ENCODE measurements at regions not wholly inside any gene's neighbourhood (a gene's known extent, or its start where the extent isn't known, plus 50 kb on each side); places are given as distances from the start of the nearest gene placed in this dataset.

DNA sequence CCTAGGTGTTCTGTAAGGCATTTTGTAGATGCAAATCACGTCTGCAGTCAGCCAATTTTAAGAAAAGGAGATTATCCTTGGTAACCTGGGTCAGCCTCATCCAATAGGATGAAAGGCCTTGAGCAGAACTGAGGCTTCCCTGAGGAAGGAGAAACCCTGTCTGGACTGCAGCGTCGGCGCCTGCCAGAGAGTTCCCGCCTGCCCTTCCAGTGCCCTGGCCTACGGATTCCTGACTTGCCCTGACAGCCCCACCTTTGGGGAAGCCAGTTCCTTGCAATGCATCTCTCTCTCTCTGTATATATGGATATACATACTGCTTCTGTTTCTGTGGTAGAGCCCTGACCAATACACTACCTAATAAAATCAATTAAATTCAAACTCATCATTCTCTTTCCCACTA lies 66.2 kb upstream of the RUFY1 start:
- ATAC-seq: no peak
- TF ChIP-seq BACH2 (CRISPR knock-in tag; IDR thresholded peaks at IDR 0.05; ENCODE audit: borderline replicate concordance) (no peak), CSRNP3 (CRISPR knock-in tag; IDR thresholded peaks at IDR 0.05) (no peak), ZFP30 (CRISPR knock-in tag; IDR thresholded peaks at IDR 0.05) (no peak)

DNA sequence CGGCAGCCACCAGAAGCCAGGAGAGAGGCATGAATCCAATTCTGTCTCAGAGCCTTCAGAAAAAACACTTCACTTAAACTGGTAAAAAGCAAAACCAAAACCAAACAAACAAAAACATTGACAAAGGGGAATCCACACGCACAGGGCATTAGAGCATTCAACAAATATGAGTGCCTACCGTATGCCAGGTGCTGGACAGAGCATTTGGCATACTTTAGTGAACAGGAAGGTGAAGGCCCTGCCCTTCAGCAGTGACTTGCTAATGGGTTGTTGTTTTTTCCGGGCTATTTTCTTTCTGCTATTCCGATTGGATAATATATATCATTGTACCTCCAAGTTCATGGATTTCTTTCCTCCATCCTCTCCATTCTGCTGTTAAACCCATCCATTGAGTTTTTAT lies 71.7 kb upstream of the RUFY1 start:
- ATAC-seq: no peak
- TF ChIP-seq ARNTL (CRISPR knock-in tag; IDR thresholded peaks at IDR 0.05; ENCODE audit: borderline replicate concordance, low read depth) (no peak), ZFP30 (CRISPR knock-in tag; IDR thresholded peaks at IDR 0.05) (no peak), CREB5 (CRISPR knock-in tag; IDR thresholded peaks at IDR 0.05; ENCODE audit: low read depth) (no peak), TCF4 (CRISPR knock-in tag; IDR thresholded peaks at IDR 0.05; ENCODE audit: borderline replicate concordance) (no peak), PPARA (CRISPR knock-in tag; IDR thresholded peaks at IDR 0.05; ENCODE audit: borderline replicate concordance) (no peak), PATZ1 (CRISPR knock-in tag; IDR thresholded peaks at IDR 0.05; ENCODE audit: borderline replicate concordance) (no peak), GLIS3 (CRISPR knock-in tag; IDR thresholded peaks at IDR 0.05) (no peak), ZFP3 (CRISPR knock-in tag; IDR thresholded peaks at IDR 0.05) (no peak), OSR1 (CRISPR knock-in tag; IDR thresholded peaks at IDR 0.05) (no peak), ZNF70 (CRISPR knock-in tag; IDR thresholded peaks at IDR 0.05) (no peak), TSHZ2 (CRISPR knock-in tag; IDR thresholded peaks at IDR 0.05) (no peak), BACH2 (CRISPR knock-in tag; IDR thresholded peaks at IDR 0.05; ENCODE audit: borderline replicate concordance) (no peak), ISL1 (CRISPR knock-in tag; IDR thresholded peaks at IDR 0.05) (no peak), SNAI2 (CRISPR knock-in tag; IDR thresholded peaks at IDR 0.05) (no peak), ZNF565 (CRISPR knock-in tag; conservative IDR thresholded peaks at IDR 0.05; ENCODE audit: low read depth) (no peak)
- TF ChIP-seq, protein P1, sequence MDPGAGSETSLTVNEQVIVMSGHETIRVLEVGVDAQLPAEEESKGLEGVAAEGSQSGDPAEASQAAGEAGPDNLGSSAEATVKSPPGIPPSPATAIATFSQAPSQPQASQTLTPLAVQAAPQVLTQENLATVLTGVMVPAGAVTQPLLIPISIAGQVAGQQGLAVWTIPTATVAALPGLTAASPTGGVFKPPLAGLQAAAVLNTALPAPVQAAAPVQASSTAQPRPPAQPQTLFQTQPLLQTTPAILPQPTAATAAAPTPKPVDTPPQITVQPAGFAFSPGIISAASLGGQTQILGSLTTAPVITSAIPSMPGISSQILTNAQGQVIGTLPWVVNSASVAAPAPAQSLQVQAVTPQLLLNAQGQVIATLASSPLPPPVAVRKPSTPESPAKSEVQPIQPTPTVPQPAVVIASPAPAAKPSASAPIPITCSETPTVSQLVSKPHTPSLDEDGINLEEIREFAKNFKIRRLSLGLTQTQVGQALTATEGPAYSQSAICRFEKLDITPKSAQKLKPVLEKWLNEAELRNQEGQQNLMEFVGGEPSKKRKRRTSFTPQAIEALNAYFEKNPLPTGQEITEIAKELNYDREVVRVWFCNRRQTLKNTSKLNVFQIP (CRISPR knock-in tag; IDR thresholded peaks at IDR 0.05; ENCODE audit: borderline replicate concordance, low read depth): no peak

DNA sequence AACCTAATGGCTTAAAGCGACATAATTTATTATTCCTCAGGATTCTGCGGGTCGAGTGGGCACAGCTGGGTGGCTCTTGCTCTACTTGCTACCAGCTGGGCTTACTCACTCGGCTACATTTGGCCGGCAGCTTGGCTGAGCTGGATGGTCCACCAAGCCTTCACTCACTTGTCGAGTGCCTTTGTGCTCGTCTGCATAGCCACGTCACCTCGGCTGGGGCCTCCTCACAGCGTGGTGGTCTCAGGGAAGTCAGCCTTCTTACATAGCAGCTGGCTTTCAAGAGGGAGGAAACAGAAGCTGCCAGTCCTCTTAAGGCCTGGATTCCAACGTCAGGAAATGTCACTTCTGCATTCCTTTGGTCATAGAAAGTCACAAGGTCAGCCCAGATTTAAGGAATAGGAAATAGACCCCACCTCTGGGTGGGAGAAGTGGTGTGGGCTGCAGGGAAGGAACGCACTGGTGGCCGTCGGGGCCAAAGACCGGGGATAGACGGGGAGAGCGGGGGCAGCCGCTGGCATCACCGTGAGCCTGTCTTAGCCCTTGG lies 75.1 kb upstream of the RUFY1 start:
- TF ChIP-seq, protein P1 (CRISPR knock-in tag; IDR thresholded peaks at IDR 0.05; ENCODE audit: borderline replicate concordance, low read depth): no peak
- TF ChIP-seq TCF4 (CRISPR knock-in tag; IDR thresholded peaks at IDR 0.05; ENCODE audit: borderline replicate concordance) (no peak), RARB (CRISPR knock-in tag; IDR thresholded peaks at IDR 0.05) (no peak), OSR1 (CRISPR knock-in tag; IDR thresholded peaks at IDR 0.05) (no peak), ZNF565 (CRISPR knock-in tag; conservative IDR thresholded peaks at IDR 0.05; ENCODE audit: low read depth) (no peak), ESRRG (CRISPR knock-in tag; IDR thresholded peaks at IDR 0.05) (no peak), ZNF70 (CRISPR knock-in tag; IDR thresholded peaks at IDR 0.05) (no peak), SNAI2 (CRISPR knock-in tag; IDR thresholded peaks at IDR 0.05) (no peak), ZC3H10 (CRISPR knock-in tag; IDR thresholded peaks at IDR 0.05) (no peak)
- ATAC-seq: no peak

Data from SK-N-SH treated with all-trans-retinoic acid at 6 μM for 48 hours (cell line).